Stomach (tissue), 8 donors: ENCODE measurements at regions not wholly inside any gene's neighbourhood (a gene's known extent, or its start where the extent isn't known, plus 50 kb on each side); places are given as distances from the start of the nearest gene placed in this dataset.

Experiments
- DNase-seq, 2 donors: peaks; one replicate each; pipeline versions ENCODE4 v3.0.0 to v3.0.0-alpha.2; 2013 to 2019
- H3K27ac ChIP-seq, 5 donors: fragments of 200-600 bp in 4 of 5; sonication (generic) in 4 of 5; one replicate each; pipeline ENCODE4 v1.5.1; 2013 to 2019; ENCODE audit warnings: mild to moderate bottlenecking in 1 of 5, moderate library complexity in 1 of 5
- H3K27me3 ChIP-seq, 3 donors: fragments of 200-600 bp; sonication (generic); one replicate each; pipeline ENCODE4 v1.5.1; 2017 to 2019; ENCODE audit warnings: mixed run types in 1 of 3
- H3K36me3 ChIP-seq, 4 donors: fragments of 200-600 bp; sonication (generic); 1 replicate in 3 of 4; 2 replicates in 1 of 4; pipeline ENCODE4 v1.5.1; 2016 to 2019
- H3K4me1 ChIP-seq, 4 donors: fragments of 200-600 bp; sonication (generic); one replicate each; pipeline ENCODE4 v1.5.1; 2016 to 2019
- H3K4me3 ChIP-seq, 4 donors: fragments of 200-600 bp; sonication (generic) in 3 of 4; one replicate each; pipeline ENCODE4 v1.5.1; 2016 to 2019; ENCODE audit warnings: mild to moderate bottlenecking in 1 of 4
- H3K9me3 ChIP-seq, 4 donors: fragments of 200-600 bp; sonication (generic); one replicate each; pipeline ENCODE4 v1.5.1; 2016 to 2019
- EP300 ChIP-seq: sonication (generic); formaldehyde crosslinking; IDR thresholded peaks from one replicate; pipeline ENCODE4 v1.6.1; 2017; ENCODE audit warnings: antibody characterized with exemption
- POLR2A ChIP-seq, 4 donors: fragments of 450-650 bp; IDR thresholded peaks; one replicate each; pipeline ENCODE4 v1.6.1; 2016; ENCODE audit warnings: antibody characterized with exemption in 4 of 4, control low read depth in 2 of 4, mild to moderate bottlenecking in 1 of 4, moderate library complexity in 1 of 4
- POLR2AphosphoS5 ChIP-seq, 3 donors: sonication (generic); formaldehyde crosslinking; IDR thresholded peaks; one replicate each; pipeline ENCODE4 v1.6.1; 2016; ENCODE audit warnings: antibody characterized with exemption in 3 of 3
- WGBS, 5 donors: extraction: QIAGEN DNeasy Blood & Tissue Kit in 3 of 5; methylation state at CpG; one replicate each; pipeline versions ENCODE4 v1.1.5 to v1.1.7; 2013 to 2018; 5-methylcytosine and 5-hydroxymethylcytosine counted together
- intact Hi-C: fragments of 100-400 bp; cut with DNase I; formaldehyde crosslinking; loops from one replicate; pipeline ENCODE4 v1.15.1; 2023; ENCODE audit warnings: low total_unique reads
- TF ChIP-seq, protein P1 (sequence below), 7 experiments: fragments of 450-650 bp in 4 of 7; fragments of 200-600 bp in 3 of 7; sonication (generic) in 3 of 7; IDR thresholded peaks; one replicate each; pipeline ENCODE4 v1.5.1; 2016 to 2019; ENCODE audit warnings: antibody characterized with exemption in 7 of 7, control low read depth in 2 of 7, mild to moderate bottlenecking in 1 of 7
- donor health status: healthy with polysubstance abuse.
- donor health status: Bipolar disorder and iron deficiency.
- donor health status: healthy.

- H3K27ac ChIP-seq: no peak overlapping the region
- TF ChIP-seq POLR2A (IDR thresholded peaks at IDR 0.05) (no peak), POLR2AphosphoS5 (IDR thresholded peaks at IDR 0.05) (no peak), EP300 (no peak)
- TF ChIP-seq, protein P1, sequence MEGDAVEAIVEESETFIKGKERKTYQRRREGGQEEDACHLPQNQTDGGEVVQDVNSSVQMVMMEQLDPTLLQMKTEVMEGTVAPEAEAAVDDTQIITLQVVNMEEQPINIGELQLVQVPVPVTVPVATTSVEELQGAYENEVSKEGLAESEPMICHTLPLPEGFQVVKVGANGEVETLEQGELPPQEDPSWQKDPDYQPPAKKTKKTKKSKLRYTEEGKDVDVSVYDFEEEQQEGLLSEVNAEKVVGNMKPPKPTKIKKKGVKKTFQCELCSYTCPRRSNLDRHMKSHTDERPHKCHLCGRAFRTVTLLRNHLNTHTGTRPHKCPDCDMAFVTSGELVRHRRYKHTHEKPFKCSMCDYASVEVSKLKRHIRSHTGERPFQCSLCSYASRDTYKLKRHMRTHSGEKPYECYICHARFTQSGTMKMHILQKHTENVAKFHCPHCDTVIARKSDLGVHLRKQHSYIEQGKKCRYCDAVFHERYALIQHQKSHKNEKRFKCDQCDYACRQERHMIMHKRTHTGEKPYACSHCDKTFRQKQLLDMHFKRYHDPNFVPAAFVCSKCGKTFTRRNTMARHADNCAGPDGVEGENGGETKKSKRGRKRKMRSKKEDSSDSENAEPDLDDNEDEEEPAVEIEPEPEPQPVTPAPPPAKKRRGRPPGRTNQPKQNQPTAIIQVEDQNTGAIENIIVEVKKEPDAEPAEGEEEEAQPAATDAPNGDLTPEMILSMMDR (IDR thresholded peaks at IDR 0.05): no peak
Measured at GRCh38 chr14:89493877-89494634, 77.0 kb upstream of the FOXN3 start.

GRCh38 chr14:89493406-89493805 is 76.4 kb upstream of the FOXN3 start:
- TF ChIP-seq POLR2AphosphoS5 (IDR thresholded peaks at IDR 0.05): no peak
- TF ChIP-seq EP300: no peak
- no peak for TF ChIP-seq POLR2A (IDR thresholded peaks at IDR 0.05)
- TF ChIP-seq, protein P1 (IDR thresholded peaks at IDR 0.05): no peak
- no peak for DNase-seq
- no peaks in the 10 kb centered on the region for H3K9me3 ChIP-seq
- H3K36me3 ChIP-seq: no peaks in the 10 kb centered on the region
- no peak overlapping the region for H3K27ac ChIP-seq
- H3K4me1 ChIP-seq: peaks cover 6 to 26% (median 7%) of the 10 kb centered on the region in 4 donors
- intact Hi-C loops: no loop called here
- H3K4me3 ChIP-seq: no peak overlapping the region
- H3K27me3 ChIP-seq: no peaks in the 10 kb centered on the region
- WGBS, 5 donors: 65 to 72% (median 68%) methylated on average over 4 of the region's 4 CpGs

More at GRCh38 chr14:89493877-89494634, 77.0 kb upstream of the FOXN3 start:
- WGBS, 5 donors: 63 to 80% (median 68%) methylated on average over 11 of the region's 11 CpGs
- DNase-seq: peak in 1 of 2 donors; percentile 70
- Histone ChIP-seq H3K9me3 (no peaks in the 10 kb centered on the region), H3K4me1 (peaks cover 6 to 24% (median 7%) of the 10 kb centered on the region in 4 donors), H3K4me3 (no peak overlapping the region), H3K27me3 (no peaks in the 10 kb centered on the region), H3K36me3 (no peaks in the 10 kb centered on the region)
- intact Hi-C loops: no loop called here

- Histone ChIP-seq H3K9me3 (no peaks in the 10 kb centered on the region), H3K4me3 (no peak overlapping the region), H3K4me1 (peaks cover 6 to 26% (median 7%) of the 10 kb centered on the region in 4 donors), H3K27me3 (no peaks in the 10 kb centered on the region), H3K36me3 (no peaks in the 10 kb centered on the region), H3K27ac (no peak overlapping the region)
- TF ChIP-seq EP300 (no peak), POLR2A (IDR thresholded peaks at IDR 0.05) (no peak), POLR2AphosphoS5 (IDR thresholded peaks at IDR 0.05) (no peak)
- TF ChIP-seq, protein P1 (IDR thresholded peaks at IDR 0.05): no peak
- peak in 1 of 2 donors; percentile 64 for DNase-seq
- intact Hi-C loops: no loop called here
- WGBS, 5 donors: 62 to 71% (median 65%) methylated on average over 8 of the region's 8 CpGs
Measured at GRCh38 chr14:89491711-89492381, 74.8 kb upstream of the FOXN3 start.

DNA sequence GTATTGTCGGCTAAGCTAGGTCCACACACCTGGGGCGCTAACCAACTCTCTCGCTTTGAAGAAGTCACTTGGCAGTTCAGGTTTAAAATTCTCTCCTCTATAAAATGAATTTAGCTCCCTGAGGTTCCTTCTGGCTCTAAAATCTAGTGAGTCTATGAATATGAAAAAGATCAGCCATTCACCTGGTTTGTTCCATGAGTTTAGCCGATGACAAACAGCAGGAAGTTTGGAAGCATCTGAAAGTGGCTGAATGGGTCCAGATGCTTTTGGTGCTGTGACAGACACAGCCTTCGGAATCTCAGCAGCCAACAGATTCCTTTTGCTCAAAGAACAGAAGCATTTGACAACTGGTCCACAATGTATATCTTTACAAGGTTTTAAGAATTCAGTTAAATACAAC is 73.4 kb upstream of the FOXN3 start:
- peaks cover 6 to 26% (median 7%) of the 10 kb centered on the region in 4 donors for H3K4me1 ChIP-seq
- intact Hi-C loops: no loop called here
- no peak for DNase-seq
- TF ChIP-seq EP300: no peak
- TF ChIP-seq POLR2A (IDR thresholded peaks at IDR 0.05): no peak
- TF ChIP-seq, protein P1 (IDR thresholded peaks at IDR 0.05): no peak
- TF ChIP-seq POLR2AphosphoS5 (IDR thresholded peaks at IDR 0.05): no peak
- peak overlapping the region in 2 of 5 donors; percentile 24 to 69 for H3K27ac ChIP-seq
- 85 to 95% (median 94%) methylated on average over 5 of the region's 5 CpGs for whole genome bisulfite sequencing, 5 donors
- no peaks in the 10 kb centered on the region for H3K27me3 ChIP-seq
- H3K36me3 ChIP-seq: no peaks in the 10 kb centered on the region
- H3K9me3 ChIP-seq: no peaks in the 10 kb centered on the region
- peak overlapping the region in 1 of 4 donors; percentile 28 for H3K4me3 ChIP-seq
